ENCODE measurements at regions not wholly inside any gene's neighbourhood (a gene's known extent, or its start where the extent isn't known, plus 50 kb on each side); places are given as distances from the start of the nearest gene placed in this dataset.

DNA sequence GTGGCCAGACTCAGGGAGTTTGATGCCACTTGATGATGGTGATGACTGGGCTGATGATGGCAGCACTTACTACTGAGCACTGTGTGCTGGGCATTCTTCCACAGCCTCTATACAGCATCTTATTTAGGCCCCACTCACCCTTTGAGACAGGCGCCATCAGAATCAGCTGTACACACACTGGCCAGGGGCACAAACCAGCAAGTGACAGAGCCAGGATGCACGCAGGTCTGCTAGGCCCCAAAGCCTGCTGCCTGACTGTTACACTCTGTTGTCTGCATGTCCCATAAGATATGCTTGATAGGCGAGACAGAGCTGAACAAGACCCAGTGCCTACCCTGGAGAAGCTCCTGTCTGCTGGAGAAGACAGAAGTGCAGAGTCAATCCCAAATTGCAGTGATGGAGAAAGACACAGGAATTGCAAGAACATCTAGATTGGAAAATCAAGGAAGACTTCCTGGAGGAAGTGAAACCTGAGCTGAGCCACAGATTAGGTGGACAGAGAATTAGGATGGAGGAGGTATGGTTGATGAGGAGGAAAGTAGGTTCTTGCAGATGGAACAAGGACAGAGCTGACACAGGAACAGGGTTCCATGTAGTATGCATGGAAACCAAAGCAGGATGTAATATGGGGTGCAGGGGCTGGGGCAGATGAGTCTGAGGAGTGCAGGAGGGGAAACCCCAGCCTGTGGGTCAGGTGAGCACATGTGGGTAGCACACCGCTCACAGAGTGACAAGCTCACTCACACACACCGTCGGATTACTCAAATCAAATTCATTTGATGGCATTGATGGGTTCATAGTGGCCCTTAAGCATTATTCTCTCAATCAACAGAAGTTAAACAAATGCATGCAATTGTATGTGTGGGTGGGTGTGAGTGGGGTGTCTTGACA lies 117.3 kb downstream of the BEGAIN start:
- DNase-seq (ENCODE audit: low read depth), result no peak

- DNase-seq (ENCODE audit: low read depth), result no peak
These were observed 116.7 kb downstream of the BEGAIN start for GRCh38 chr14:100470523-100470897.

DNA sequence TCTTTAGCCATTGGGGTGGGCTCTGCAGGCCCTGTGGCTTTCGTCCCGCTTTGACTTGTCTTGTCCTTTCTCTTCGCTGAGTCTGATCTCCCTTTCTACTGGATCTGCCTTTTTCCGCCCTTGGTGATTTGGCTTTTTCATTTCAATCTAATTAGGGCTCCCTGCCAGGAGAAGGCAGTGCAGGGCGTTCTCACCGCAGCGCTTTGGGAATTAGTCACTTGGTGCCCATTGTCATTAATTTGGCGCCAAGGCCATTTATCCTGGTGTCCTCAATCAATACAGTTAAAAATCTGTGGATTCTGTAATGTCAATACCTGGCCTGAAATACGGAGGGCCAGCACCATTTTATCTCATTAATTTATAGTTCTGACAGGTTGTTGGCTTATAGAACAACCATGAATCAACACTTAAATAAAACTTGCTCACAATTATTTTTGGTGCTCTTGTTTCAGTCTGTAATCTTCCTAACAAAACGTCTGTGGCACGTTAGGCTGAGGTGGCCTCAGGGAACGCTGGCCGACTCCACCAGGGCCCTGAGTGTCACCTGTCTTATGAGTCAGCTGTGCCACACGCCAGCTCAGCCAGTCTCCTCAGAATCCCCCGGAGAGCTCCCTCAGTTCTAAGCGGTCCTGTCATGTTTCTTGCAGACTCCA lies 115.7 kb downstream of the BEGAIN start:
- DNase-seq (ENCODE audit: low read depth), result no peak

- no peak for DNase-seq (ENCODE audit: low read depth)
These were observed 115.1 kb downstream of the BEGAIN start for GRCh38 chr14:100472094-100472455.

DNA sequence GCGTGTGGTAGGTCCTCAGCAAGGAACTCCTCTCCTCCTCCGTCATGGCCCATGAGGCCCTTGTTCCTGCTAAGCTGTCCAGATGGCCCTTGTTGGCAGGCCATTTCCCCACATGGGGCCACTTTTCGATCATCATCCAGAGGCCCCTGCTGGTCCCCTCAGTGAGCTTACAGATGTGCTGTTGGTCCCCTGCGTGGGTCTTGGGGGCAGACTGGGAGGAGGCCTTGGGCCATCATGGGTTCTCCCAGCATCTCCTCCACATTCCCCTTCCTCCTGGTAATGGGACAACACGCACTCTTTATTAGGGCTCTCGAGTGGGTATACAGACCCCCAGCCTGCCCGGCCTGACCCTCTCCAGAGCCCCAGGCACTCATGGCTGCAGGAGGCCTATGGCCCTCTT lies 114.7 kb downstream of the BEGAIN start:
- no peak for DNase-seq (ENCODE audit: low read depth)

GRCh38 chr14:100473249-100473648 lies 114.0 kb downstream of the BEGAIN start:
- DNase-seq (ENCODE audit: low read depth), result no peak

DNA sequence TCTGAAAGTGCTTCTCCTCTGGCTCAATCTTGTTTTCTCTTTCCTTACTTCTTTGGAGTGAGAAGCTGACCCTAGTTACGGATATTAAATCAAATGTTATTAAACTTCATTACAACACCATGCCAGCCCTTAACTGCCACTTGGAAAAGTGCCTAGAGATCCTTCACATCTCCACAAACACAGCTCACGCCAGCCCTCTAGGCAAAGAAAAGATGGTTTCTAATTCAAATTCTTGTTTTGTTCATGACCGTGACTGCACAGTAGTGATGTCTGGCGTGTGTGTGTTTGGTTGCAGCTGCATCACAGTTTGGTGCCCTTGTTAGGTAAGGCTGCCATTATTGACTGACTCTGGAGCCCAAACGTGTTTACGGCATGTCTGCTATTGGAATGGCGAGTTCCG lies 113.0 kb downstream of the BEGAIN start:
- DNase-seq (ENCODE audit: low read depth), result no peak

DNA sequence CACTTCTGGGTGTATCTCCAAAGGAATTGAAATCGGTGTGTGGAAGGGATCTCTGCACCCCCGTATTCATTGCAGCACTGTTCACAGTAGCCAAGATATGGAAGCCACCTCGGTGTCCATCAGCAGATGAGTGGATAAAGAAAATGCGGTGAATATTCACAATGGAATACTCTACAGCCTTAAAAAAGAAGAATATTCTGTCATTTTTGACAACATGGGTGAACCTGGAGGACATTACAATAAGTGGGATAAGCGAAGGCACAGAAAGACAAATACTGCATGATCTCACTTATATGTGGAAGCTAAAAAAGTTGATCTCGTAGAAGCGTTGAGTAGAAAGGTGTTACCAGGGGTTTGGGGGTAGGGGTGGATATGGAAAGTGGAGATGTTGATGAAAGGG lies 111.9 kb downstream of the BEGAIN start:
- no peak for DNase-seq (ENCODE audit: low read depth)

- DNase-seq (ENCODE audit: low read depth), result peak; percentile 98
These were observed 111.0 kb downstream of the BEGAIN start for GRCh38 chr14:100476012-100476822.

DNA sequence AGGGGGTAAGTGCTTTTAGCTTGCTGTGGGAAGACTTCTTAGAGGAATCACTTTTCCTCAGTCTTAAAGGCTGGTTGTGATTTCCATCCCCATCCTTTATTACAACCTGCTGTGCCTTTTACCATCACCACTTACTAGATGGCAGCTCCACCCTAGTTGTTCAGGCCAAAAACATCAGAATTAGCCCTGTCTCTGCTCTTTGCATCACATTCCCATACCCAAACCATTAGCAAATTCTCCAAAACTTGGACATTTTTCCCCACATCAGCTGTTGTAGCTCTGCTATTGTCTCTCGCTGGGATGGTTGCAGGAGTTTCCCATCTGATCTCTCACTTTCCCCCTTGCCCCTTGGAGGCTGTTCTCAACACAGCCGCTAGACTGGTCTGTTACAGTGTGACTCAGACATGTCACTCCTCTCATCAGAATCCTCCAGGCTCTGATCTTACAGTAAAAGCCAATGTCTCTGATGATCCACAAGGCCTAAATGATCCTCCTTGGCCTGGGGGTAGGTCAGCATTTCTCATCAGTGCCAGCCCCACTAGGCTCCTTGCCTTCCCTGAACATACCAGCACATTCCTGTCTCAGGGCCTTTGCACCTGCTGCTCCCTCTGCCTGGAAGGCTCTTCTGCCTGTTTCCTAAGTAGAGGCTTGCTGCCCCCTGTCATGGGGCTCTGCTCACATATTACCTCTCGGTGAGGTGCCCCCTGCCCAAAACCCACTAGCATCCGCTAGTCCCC lies 102.5 kb downstream of the BEGAIN start:
- peak; percentile 17 for DNase-seq (ENCODE audit: low read depth)

GRCh38 chr14:100486025-100486828 lies 101.0 kb downstream of the BEGAIN start:
- DNase-seq (ENCODE audit: low read depth), result peak; percentile 95

All from GM04503 (cell line).